Inflammatory macrophage (primary cell): ENCODE measurements at regions not wholly inside any gene's neighbourhood (a gene's known extent, or its start where the extent isn't known, plus 50 kb on each side); places are given as distances from the start of the nearest gene placed in this dataset.
"Not testable (repeated sequence)": the region's sequence is repeated elsewhere in the genome, so short reads cannot be mapped to it uniquely, and the experiment has no call there.

Experiments
- DNase-seq, 2 donors: peaks; one replicate each; pipeline ENCODE4 v3.0.0-alpha.2; 2020 to 2022

DNA sequence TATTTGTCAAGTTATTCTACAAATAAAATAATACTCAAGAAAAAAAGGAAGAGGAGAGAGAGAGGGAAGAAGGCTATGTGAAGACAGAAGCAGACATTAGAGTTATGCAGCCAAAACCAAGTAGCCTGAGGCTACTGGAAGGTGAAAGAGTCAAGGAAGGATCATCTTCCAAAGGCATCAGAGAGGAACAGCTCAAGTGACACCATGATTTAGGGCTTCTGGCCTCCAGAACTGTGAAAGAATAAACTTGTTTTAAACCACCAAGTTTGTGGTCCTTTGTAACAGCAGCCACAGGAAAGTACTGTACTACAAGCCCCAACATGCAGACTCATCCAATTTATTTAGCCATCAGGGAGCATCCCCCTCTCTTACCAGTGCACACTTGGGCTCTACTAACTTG lies 788.5 kb upstream of the LRRTM1 start:
- DNase-seq: no peak

DNA sequence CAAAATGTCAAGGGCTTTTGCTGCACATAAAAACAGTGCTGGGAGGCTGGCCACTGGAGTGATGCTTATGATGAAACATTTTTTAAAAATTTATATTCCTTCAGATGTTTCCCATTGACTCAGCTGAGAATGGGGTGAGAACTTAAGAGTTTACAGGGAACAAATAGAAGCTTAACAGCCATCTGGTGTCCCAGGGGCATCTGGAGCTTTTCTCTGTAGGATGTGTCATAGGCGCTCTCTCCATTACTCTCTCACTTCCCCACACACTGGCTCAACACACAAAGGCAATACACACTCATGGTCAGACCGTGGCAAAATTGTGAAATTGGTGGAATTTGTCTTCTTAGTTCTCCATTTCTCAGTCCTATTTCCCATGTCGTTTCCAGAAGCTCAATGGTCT lies 783.1 kb upstream of the LRRTM1 start:
- no peak for DNase-seq

DNA sequence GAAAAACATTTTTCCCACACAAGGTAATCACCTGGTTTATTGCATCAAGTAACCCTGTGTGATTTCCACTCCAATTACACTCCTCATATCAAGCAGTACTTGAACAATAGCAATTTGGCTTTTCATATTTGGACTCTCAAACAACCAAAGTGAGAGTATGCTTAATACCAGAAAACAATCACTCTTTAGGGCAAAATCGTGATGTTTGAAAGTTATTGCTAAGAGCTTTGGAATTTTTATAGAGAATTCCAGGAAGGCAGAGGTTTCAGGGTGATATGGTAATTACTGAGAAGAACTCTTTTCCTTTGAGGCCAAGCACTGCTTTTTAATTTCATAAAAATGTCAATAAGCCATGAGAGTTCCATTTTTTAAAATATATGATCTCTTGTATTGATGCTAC lies 779.5 kb upstream of the LRRTM1 start:
- DNase-seq: no peak

DNA sequence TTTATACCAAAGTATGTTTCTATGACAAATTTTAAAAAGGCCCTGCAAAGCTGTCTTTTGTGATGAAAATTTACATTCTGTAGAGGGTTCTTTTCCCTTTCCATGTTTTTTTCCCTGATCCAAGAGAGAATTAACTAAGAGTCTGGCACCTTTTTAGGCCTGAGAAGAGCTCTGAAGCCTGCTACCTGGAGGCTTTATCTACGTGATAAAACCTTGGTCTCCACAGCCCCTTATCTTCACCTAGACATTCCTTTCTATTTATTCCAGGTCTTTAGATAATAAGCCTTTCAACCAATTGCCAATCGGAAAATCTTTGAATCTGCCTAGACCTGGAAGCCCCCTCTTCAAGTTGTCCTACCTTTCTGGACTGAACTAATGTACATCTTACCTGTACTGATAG lies 774.1 kb upstream of the LRRTM1 start:
- DNase-seq: no peak

DNA sequence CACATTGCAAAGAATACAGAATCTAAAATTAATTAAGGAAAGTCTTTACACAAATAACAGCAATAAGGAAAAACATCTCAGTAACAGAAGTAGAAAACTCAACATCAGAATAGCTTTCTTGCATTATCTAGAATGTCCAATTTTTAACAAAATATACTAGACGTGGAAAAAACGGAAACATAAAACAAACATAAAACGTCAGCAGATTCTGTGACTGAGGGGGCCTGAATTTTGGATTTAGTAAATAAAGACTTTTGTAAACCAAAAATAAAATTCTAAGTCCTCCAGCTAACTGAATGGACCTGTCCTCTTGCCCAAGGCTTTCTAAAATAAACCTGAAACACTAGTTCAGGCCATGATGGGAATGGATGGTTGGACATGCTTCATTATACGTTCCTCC lies 773.5 kb upstream of the LRRTM1 start:
- DNase-seq: no peak

DNA sequence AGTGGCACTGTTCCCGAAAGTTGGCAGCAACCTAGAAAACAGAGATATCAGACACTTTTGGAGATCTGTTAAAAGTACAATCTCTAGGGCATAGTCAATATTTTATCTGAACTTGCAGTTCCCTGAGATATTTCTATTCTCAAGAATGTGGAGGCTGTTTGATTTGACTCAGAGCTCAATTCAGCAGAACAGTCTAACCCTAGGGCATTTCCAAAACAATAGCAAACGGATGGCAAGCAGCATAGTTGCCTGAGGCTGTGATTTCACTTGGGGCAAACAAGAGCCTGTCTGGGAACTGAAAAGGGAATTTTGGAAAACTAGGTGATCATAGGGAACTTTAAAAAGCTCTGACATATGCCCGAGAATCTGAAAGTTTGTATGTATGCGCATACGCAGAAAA lies 772.8 kb upstream of the LRRTM1 start:
- DNase-seq: no peak

DNA sequence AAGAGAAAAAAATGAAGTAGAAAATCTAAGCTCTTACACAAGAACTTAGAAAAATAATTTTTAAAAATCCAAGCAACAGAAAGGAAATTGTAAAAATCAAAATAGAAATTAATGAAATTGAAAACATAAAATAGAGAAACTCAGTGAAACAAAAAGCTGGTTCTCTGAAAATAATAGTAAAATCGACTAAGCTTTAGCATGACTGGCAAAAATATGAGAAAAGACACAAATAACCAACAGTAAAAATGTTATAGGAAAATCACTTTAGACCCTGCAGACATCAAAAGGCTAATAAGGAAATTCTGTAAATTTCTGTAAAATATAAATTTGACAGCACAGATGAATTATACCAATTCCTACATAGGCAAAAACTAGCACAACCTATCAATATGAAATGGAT lies 768.9 kb upstream of the LRRTM1 start:
- no peak for DNase-seq

DNA sequence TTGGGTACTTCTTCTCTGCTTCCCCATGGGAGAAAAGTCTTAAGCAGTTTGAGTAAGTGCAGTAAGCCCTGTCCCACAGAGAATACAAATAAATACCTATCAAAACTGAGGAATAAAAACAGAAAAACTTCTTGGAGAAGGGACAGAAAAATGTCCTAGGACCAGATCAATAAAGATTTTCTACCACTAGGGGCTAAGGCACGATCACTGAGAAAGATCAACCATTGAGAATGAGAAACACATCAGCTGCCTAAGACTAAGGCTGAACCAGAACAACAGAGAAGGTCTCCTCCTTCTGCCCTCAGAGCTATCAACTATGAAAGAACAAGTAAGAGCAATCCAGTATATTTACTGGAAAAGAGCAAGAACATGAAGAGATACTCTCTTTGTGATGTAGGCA lies 763.6 kb upstream of the LRRTM1 start:
- DNase-seq: no peak

DNA sequence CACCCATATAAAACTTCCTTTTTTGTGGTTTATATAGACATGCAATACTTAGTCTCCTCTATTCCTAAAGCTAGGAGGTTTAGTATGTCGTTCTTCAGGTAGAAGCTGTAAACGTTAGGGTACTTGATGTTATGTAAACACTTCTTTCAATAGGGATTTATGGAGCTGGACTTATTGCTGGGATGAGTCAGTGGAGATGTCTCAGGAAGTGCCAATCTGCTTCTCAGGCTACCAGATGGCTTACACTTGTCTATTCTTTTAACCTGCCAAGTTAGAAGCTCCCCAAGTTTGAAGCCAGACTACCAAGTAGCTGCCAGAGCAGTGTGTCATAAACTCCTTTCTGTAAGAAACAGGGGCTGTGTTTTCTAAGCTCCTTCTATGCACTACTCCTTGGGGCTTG lies 756.5 kb upstream of the LRRTM1 start:
- DNase-seq: no peak

DNA sequence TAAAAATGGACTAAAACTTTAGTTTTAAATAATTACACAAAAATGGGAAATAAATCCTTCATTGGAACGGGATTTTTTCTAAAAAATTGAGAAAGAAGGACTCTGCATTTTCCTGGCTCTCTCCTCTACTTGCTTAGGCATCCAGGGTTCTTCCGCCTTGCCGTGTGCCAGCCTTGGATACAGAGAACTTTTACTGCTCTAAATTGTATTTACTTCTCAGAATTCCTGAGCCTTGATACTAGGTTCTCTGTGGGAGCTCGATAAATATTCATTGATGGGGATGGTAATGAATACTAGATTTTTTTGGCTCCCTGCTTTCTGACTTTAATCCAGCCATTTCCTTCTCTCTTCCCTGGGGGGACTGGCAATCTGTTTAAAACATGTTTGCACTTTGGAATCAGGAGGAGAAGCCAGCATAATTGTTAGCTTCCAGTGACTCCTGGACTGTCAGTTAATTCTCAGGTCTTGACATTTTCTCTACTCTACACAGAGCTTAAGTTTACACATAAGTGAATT lies 746.1 kb upstream of the LRRTM1 start:
- DNase-seq: no peak

DNA sequence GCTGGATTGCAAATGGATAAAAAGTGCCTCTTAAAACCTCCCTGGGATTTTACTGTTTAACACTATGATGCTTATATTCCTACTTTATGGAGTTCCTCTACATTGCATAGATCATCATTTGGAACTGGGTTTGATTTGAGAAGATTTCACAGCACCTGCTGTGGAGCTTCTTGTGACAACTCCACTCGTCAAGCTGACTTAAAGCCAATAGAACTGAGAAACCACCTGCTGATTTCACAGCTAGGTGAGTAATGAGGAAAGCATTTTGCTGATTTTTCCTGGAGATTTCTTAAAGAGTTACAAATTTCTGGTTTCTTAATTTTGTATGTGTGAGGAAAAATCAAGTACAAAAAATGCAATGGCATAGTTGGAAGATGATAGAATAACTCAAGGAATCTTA lies 739.1 kb upstream of the LRRTM1 start:
- no peak for DNase-seq

DNA sequence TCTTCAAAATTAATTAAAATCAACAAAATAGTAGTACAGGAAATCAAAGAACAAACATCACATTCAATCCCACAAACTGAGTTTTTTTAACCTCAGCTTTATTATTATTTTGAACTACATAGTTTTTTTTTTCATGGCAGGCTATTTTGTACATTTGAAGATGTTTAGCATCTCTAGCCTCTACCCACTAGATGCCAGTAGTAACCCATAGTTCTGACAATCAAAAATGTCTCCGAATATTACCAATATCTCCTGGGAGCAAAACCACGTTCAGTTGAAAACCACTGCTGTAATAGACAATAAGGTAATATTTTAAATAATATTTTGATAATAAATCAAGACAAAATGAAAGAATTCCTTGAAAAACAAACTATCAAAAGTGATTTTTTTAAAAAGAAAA lies 702.6 kb upstream of the LRRTM1 start:
- DNase-seq: no peak

DNA sequence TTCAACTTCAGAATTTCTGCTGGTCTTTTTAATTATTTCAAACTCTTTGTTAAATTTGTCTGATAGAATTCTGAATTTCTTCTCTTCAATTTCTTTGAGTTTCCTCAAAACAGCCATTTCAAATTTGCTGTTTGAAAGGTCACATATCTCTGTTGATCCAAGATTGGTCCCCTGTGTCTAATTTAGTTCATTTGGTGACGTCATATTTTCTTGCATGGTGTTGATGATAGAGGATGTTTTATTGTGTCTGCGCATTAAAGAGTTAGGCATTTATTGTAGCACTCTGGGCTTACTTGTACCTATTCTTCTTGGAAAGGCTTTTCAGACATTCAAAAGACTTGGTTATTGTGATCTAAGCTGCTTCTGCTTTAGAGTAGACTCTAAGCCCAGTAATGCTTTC lies 698.4 kb upstream of the LRRTM1 start:
- DNase-seq: no peak

DNA sequence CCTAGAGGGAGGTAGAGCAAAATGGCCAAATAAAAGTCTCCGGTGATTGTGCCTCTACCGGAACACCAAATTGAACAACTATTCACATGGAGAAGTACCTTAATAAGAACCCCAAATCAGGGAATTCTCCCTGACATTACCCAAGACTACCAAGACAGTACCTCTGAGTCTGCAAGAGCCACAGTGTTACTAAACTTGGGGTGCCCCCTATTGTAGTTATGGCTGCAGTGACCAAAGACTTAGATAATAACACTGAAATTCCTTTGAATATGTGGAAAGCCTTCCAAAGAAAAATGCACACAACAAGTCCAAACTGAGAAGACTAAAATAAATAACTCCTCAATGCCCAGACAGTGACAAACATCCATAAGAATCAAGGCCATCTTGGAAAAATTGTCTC lies 682.9 kb upstream of the LRRTM1 start:
- DNase-seq: no peak

DNA sequence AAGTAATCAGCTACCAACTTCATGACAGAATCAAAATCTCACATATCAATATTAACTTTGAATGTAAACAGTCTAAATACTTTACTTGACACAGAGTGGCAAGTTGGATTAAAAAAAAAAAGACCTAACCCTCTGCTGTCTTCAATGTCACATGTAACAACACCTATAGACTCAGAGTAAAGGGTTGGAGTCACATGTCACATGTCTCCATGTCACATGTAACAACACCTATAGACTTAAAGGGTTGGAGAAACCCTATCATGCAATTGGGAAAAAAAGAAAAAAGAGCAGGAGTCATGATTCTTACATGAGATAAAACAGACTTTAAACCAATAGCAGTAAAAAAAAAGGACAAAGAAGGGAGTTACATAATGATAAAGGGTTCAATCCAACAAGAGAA lies 665.3 kb upstream of the LRRTM1 start:
- DNase-seq: no peak

DNA sequence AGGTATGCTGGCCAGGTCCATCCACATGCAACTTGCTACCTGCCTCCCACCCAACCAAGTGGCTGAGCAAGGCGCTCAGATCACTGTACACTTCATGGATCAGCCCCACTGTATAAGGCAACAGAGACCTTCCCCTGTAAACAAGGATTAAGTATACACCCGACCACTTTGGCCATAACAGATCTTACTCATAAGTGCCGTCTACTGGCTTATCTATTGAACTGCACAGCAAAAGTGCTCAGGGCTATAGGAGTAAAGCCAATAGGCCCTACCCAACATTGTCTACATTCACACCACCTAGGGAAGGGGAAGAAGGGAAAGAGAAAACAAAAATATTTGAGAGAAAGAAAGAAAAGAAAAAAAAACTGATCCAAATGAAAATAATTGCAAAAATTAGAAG lies 663.9 kb upstream of the LRRTM1 start:
- DNase-seq: no peak

DNA sequence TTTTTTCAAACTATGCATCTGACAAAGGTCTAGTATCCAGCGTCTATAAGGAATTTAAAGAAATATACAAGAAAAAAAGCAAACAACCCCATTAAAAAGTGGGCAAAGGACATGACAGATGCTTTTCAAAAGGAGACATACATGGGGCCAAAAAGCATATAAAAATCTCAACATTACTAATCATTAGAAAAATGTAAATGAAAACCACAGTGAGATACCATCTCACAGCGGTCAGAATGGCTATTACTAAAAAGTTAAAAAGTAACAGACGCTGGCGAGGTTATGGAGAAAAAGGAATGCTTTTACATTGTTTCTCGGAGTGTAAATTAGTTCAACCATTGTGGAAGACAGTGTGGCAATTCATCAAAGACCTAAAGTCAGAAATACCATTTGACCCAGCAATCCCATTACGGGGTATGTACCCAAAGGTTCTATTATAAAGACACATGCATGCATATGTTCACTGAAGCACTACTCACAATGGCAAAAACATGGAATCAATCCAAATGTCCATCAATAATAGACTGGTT lies 643.1 kb upstream of the LRRTM1 start:
- DNase-seq: no peak

DNA sequence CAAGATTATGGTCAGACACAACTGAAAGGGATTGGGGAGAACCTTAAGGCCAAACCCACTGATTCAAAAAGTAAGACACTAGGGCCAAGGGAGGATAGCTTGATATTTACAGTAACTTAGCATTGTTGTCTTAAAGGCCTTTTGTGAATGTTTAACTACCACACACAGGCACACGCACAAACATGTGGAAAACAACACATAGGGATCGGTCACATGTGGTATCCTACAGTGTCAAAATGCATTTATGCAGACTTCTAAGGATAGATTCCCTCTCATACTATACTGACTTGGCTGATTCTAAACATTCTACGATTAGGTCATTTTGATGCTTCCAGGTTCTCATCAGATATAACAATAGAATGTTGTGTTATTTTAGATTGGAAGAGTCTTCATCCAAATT lies 638.9 kb upstream of the LRRTM1 start:
- DNase-seq: no peak

DNA sequence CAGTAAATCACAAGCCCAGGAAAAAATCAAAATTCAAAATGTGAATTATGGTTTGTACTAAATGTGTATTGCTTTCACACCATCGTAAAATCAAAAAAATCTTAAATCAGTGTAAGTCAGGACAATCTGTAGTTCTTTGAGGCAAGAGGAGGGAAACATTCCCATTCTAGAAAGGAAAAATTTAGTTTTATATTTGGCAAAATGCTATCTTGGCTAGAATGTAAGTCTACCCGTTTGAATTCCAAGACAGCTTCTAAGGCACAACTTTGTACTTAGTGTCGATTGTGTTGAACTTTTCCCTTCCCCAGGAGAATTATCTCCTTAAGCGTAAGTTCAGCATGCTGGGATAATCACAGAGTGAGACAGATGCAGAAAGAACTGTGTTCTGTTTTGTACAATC lies 638.2 kb upstream of the LRRTM1 start:
- no peak for DNase-seq

DNA sequence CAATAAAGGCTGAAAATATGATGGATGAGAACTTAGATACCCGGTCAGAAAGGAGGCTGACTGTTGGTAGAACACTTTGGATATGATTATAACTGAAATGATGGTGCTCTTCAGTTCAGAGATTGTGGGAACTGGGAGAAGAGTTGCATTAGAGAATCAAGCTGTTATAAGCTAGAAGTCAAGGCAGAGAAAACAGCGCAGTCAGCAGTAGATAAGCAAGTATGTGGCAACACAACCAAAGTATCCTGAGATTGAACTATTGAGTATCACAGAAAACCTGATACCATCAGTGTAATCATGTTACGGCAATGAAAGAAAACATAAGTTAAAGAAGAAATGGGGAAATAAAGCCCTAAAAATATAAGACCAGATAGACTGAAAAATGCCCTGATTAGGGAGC lies 633.9 kb upstream of the LRRTM1 start:
- DNase-seq: no peak

DNA sequence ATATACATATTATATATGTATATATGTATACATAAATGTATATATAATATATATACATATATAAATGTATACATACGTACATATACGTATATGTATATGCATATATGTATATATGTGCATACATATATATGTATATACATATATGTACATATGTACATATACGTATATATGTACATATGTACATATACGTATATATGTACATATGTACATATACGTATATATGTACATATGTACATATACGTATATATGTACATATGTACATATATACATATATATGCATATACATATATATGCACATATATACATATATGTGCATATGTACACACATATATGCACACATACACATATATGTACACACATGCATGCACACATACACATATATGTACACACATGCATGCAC lies 627.3 kb upstream of the LRRTM1 start:
- DNase-seq: not testable (repeated sequence)

DNA sequence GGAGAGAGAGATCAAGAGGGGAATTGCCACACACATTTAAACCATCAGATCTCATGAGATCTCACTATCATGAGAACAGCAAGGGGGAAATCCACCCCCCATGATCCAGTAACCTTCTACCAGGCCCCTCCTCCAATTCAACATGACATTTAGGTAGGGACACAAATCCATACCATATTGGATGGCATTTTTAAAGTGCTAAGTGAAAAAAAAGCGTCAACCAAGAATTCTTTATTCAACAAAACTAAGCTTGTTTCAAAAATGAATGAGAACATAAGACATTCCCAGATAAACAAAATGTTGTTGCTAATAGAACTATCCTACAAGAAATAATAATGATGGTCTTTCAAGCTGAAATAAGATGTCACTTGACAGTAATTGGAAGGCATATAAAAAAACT lies 626.2 kb upstream of the LRRTM1 start:
- DNase-seq: no peak

DNA sequence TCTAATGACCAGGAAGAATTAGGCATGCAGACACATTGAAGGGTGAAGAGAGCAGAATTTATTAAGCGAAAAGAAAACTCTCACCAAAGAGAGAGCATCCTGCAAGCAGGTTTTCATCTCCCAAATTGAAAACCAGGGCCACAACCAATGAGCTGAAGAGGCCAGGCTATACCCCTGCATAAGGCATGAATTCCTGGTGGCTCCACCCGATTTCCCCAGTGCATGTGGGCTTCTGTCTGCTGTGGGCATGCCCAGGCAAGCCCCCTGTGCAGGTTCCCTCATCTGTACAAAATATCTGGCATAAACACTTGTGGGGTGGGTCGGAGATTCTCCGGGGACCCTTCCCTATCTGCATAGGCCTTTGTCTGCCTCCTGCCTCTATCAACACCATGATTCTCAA lies 621.6 kb upstream of the LRRTM1 start:
- no peak for DNase-seq

DNA sequence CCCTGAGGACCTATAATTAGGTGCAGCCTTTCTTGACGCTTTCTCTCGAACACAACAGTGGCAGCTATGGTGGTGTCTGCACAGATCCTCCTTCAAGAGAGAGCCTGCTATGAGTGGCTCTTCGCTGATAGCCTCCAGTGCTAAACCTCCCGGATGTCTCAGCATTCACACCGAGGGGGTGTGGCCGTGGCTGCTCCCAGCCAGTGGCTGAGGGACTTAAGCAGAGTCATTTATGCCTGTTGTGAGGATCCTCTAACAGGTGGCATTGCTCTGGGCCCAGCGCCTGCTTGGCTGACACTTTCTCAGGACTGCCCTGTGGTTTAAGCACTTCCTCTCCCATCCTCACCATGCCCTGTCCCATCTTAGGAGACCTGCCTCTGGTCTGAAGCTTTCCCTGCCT lies 592.0 kb upstream of the LRRTM1 start:
- DNase-seq: no peak

DNA sequence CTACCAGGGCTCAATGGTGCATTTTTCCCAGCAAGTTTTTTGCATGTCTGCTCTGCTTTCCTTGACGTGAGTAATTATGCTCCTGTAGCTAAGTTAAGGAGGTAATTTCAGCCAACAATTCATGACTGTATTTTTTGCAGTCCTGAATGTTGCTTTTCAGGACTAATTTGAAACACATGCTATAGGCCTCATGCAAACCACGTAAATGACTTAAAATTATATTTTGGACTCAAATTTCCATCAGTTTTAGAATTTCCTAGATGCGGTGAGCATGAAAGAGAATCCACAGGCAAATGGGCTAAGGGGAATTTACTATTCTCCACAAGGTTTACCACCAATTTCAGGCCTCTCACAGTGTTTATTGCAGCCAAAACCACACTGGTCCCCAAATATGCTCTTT lies 589.9 kb upstream of the LRRTM1 start:
- DNase-seq: no peak

DNA sequence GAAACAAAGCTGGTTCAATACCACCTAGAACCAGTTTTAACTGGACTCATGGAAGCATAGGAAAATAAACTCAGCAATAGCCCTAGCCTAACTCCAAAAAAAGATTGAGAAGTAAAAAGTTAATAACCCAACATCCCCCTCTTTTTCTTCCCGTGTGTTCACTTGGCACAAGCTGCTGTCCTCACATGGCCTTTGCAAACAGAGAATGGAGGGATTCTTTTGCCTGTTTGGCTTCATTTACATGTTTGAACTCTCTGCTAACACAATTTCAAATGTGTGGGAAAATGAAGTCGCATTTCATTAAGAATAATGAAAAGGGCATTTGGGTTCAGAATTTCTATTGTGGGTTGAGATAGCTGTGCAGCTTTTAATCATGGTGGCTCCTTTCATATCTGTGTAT lies 589.2 kb upstream of the LRRTM1 start:
- no peak for DNase-seq
